PFSK-1 (cell line): ENCODE measurements at regions not wholly inside any gene's neighbourhood (a gene's known extent, or its start where the extent isn't known, plus 50 kb on each side); places are given as distances from the start of the nearest gene placed in this dataset.

Experiments
- FOXP2 ChIP-seq: optimal IDR thresholded peaks from 2 replicates; pipeline ENCODE3; 2011; ENCODE audit warnings: borderline replicate concordance, control low read depth, inconsistent platforms; ENCODE audit not compliant: insufficient read depth; ENCODE audit errors: extremely low read length, extremely low read depth
- POLR2AphosphoS5 ChIP-seq: IDR thresholded peaks from 2 replicates; pipeline ENCODE4 v1.6.1; 2012; ENCODE audit warnings: low read depth, mild to moderate bottlenecking, control low read depth, low read length, moderate library complexity
- REST ChIP-seq, 2 experiments: IDR thresholded peaks; 2 replicates each; pipeline versions ENCODE4 v1.6.1 to v1.8.0; 2011 to 2012; ENCODE audit warnings: low read depth in 2 of 2, low read length in 2 of 2, control low read depth in 1 of 2, inconsistent platforms in 1 of 2, mild to moderate bottlenecking in 1 of 2, moderate library complexity in 1 of 2; ENCODE audit not compliant: insufficient read depth in 1 of 2
- SIN3A ChIP-seq: IDR thresholded peaks from 2 replicates; pipeline ENCODE4 v1.6.1; 2012; ENCODE audit warnings: mild to moderate bottlenecking, low read length, moderate library complexity, borderline replicate concordance; ENCODE audit not compliant: insufficient read depth
- TAF1 ChIP-seq: IDR thresholded peaks from 2 replicates; pipeline ENCODE4 v1.6.1; 2012; ENCODE audit warnings: low read length, control low read depth, borderline replicate concordance; ENCODE audit not compliant: insufficient read depth

DNA sequence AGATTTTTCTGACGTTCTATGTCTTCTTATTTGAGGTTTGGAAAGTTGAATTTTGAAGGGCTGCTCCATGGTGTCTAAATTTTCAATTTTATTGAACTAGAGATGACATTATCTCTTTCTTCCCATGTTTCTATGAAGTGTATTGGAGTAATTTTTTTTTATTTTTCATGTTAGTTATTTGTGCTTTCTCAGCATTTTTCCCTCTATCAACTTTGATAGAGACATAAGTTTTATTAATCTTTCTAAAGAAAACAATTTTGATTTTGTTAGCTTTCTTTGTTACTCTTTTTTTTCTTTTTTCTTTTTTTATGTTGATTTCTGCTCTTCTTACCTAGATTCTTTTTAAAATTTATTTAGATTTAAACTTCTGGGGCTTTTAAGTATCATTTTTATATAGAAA, 1694.8 kb downstream of the PCDH9 start:
- TF ChIP-seq FOXP2 (no peak), SIN3A (no peak), TAF1 (no peak), POLR2AphosphoS5 (no peak)

GRCh38 chr13:65532231-65532630, 1697.9 kb downstream of the PCDH9 start:
- no peak for TF ChIP-seq TAF1
- TF ChIP-seq POLR2AphosphoS5, result no peak
- no peak for TF ChIP-seq REST (IDR thresholded peaks at IDR 0.05; ENCODE audit: insufficient read depth in 1 of 2, low read depth in 2 of 2, low read length in 2 of 2)

GRCh38 chr13:65530688-65531087, 1699.4 kb downstream of the PCDH9 start:
- no peak for TF ChIP-seq REST (IDR thresholded peaks at IDR 0.05; ENCODE audit: insufficient read depth in 1 of 2, low read depth in 2 of 2, low read length in 2 of 2)
- TF ChIP-seq POLR2AphosphoS5, result no peak
- TF ChIP-seq FOXP2, result no peak
- TF ChIP-seq SIN3A, result no peak
- TF ChIP-seq TAF1, result no peak

- TF ChIP-seq FOXP2 (no peak), POLR2AphosphoS5 (no peak), SIN3A (no peak), REST (IDR thresholded peaks at IDR 0.05; ENCODE audit: insufficient read depth in 1 of 2, low read depth in 2 of 2, low read length in 2 of 2) (no peak), TAF1 (no peak)
Observed at GRCh38 chr13:65529541-65529940, 1700.6 kb downstream of the PCDH9 start.

- TF ChIP-seq TAF1 (no peak), FOXP2 (no peak), POLR2AphosphoS5 (no peak), REST (IDR thresholded peaks at IDR 0.05; ENCODE audit: insufficient read depth in 1 of 2, low read depth in 2 of 2, low read length in 2 of 2) (no peak), SIN3A (no peak)
Observed at GRCh38 chr13:65508745-65509144, 1721.4 kb downstream of the PCDH9 start.

DNA sequence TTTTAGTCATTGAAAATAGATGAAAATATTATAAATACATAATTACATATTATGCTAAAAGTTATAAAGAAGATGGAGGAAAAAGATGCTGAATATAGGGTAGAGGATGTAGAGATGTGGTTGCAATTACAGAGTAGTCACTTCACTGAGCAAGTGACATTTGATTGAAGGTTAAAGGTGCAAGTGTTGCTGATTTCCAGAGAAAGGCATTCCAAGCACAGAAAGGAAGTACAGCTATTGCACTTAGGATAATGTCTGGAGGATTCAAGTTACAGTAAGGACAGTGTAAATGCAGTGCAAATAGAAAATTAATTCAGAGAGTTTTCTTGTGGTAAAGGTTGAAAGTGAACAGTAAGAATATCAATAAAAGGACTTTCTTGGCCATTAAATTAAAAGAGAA, 1721.8 kb downstream of the PCDH9 start:
- TF ChIP-seq FOXP2 (no peak), POLR2AphosphoS5 (no peak), SIN3A (no peak), REST (IDR thresholded peaks at IDR 0.05; ENCODE audit: insufficient read depth in 1 of 2, low read depth in 2 of 2, low read length in 2 of 2) (no peak), TAF1 (no peak)
